Ovary (tissue), 7 donors: ENCODE measurements at regions not wholly inside any gene's neighbourhood (a gene's known extent, or its start where the extent isn't known, plus 50 kb on each side); places are given as distances from the start of the nearest gene placed in this dataset.

ENCODE experiments used
- DNase-seq, 5 donors: peaks; one replicate each; pipeline ENCODE4 v3.0.0-alpha.2; 2019 to 2020
- H3K27ac ChIP-seq, 2 donors: fragments of 200-600 bp; one replicate each; pipeline versions ENCODE4 v1.5.1 to v1.8.0; 2019 to 2022
- H3K27me3 ChIP-seq: fragments of 200-600 bp; one replicate; pipeline ENCODE4 v1.8.0; 2022
- H3K36me3 ChIP-seq: fragments of 200-600 bp; sonication (generic); one replicate; pipeline ENCODE4 v1.5.1; 2019
- H3K4me1 ChIP-seq: one replicate; pipeline ENCODE4 v1.8.1; 2013; ENCODE audit warnings: mild to moderate bottlenecking, moderate library complexity; ENCODE audit not compliant: insufficient read depth
- H3K4me3 ChIP-seq: fragments of 200-600 bp; sonication (generic); one replicate; pipeline ENCODE4 v1.5.1; 2017
- H3K9me3 ChIP-seq, 2 donors: fragments of 200-600 bp in 1 of 2; sonication (generic) in 1 of 2; one replicate each; pipeline versions ENCODE4 v1.5.1 to v1.8.1; 2013 to 2019; ENCODE audit warnings: mild to moderate bottlenecking in 1 of 2, moderate library complexity in 1 of 2
- EP300 ChIP-seq: sonication (generic); formaldehyde crosslinking; IDR thresholded peaks from one replicate; pipeline ENCODE4 v1.6.1; 2017; ENCODE audit warnings: antibody characterized with exemption
- POLR2A ChIP-seq: fragments of 450-650 bp; IDR thresholded peaks from one replicate; pipeline ENCODE4 v1.6.1; 2017; ENCODE audit warnings: antibody characterized with exemption, mild to moderate bottlenecking, moderate library complexity
- WGBS, 3 donors: extraction: QIAGEN DNeasy Blood & Tissue Kit in 1 of 3; methylation state at CpG; one replicate each; pipeline versions ENCODE4 v1.1.5 to v1.1.7; 2013 to 2017; 5-methylcytosine and 5-hydroxymethylcytosine counted together
- intact Hi-C, 4 donors: fragments of 100-400 bp; cut with DNase I; formaldehyde crosslinking; loops; one replicate each; pipeline versions ENCODE4 v1.11.0 to v1.15.1; 2022 to 2023
- TF ChIP-seq, protein P1 (sequence below), 3 donors: fragments of 450-650 bp in 2 of 3; fragments of 200-600 bp in 1 of 3; IDR thresholded peaks; one replicate each; pipeline versions ENCODE4 v1.5.1 to v1.8.0; 2016 to 2022; ENCODE audit warnings: antibody characterized with exemption in 3 of 3, mild to moderate bottlenecking in 1 of 3
- donor health status: DM: no; HTN: no; CAD: no; lungs with moderate emphysema.
- donor health status: DM: no; HTN: no; CAD: no.
- donor health status: Bipolar disorder and iron deficiency.
- donor health status: DM: no; HTN: no; CAD: no.
- donor health status: DM: yes; HTN: yes; CAD: no.

DNA sequence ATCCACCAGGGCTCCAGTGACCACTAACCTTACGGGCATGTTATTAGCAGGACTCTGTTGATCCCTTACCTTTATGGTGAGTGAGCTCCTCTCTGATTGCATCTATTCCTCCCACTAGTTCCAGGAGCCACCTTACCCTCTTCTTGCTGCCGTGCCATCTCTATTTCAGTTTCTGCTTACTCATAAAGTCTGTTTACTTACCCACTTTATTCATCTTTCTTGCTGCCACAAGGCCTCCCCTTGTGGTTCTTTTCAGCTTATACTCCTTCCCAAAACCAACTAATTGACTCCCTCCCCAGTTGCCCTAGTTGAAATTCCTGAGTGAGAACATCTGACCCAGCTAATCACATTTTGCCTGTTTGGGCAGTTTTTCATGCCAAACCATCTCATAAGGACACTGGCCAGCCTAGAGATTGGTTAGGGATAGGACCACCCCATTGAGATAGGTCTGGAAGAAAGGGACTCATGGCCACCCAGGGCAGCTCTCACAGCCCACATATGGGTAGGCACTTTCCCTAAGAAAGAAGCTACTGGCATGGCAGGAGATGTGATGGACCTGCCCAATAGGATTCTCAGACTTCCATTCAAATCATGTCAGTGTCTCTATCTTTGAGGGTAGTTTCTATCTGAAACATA is 412.7 kb downstream of the EFNA5 start:
- DNase-seq, result no peak
- no peaks in the 10 kb centered on the region for H3K4me1 ChIP-seq
- intact Hi-C loops, result no loop called here
- 92 to 96% (median 93%) methylated on average over 2 of the region's 2 CpGs for WGBS, 3 donors
- TF ChIP-seq EP300, result no peak
- TF ChIP-seq, protein P1, sequence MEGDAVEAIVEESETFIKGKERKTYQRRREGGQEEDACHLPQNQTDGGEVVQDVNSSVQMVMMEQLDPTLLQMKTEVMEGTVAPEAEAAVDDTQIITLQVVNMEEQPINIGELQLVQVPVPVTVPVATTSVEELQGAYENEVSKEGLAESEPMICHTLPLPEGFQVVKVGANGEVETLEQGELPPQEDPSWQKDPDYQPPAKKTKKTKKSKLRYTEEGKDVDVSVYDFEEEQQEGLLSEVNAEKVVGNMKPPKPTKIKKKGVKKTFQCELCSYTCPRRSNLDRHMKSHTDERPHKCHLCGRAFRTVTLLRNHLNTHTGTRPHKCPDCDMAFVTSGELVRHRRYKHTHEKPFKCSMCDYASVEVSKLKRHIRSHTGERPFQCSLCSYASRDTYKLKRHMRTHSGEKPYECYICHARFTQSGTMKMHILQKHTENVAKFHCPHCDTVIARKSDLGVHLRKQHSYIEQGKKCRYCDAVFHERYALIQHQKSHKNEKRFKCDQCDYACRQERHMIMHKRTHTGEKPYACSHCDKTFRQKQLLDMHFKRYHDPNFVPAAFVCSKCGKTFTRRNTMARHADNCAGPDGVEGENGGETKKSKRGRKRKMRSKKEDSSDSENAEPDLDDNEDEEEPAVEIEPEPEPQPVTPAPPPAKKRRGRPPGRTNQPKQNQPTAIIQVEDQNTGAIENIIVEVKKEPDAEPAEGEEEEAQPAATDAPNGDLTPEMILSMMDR (IDR thresholded peaks at IDR 0.05), result no peak
- no peak for TF ChIP-seq POLR2A
- H3K4me3 ChIP-seq, result no peak overlapping the region
- no peaks in the 10 kb centered on the region for H3K9me3 ChIP-seq
- H3K27me3 ChIP-seq, result no peaks in the 10 kb centered on the region
- H3K36me3 ChIP-seq, result no peaks in the 10 kb centered on the region
- H3K27ac ChIP-seq, result no peak overlapping the region

DNA sequence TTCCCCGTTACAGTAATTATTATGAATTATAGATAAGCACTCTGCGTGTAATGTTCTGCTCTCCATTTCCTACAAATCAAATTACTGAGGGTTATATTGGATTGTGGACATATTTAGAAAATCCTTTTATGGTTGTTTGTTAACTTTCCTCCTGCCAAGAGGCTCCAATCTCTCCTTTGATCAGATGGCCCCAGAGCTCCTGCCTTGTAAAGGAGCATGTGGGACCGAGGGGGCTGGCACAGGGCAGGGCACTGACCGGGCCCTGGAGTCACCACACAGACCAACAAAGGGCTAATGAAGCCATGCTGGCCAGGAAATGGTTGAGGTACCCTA is 415.9 kb downstream of the EFNA5 start:
- Histone ChIP-seq H3K4me1 (no peaks in the 10 kb centered on the region), H3K27me3 (no peaks in the 10 kb centered on the region), H3K9me3 (no peaks in the 10 kb centered on the region), H3K36me3 (no peaks in the 10 kb centered on the region), H3K4me3 (no peak overlapping the region), H3K27ac (no peak overlapping the region)
- DNase-seq, result no peak
- WGBS, 3 donors, result 93 to 94% (median 93%) methylated on average over 4 of the region's 4 CpGs
- intact Hi-C loops, result no loop called here
- no peak for TF ChIP-seq POLR2A
- TF ChIP-seq, protein P1 (IDR thresholded peaks at IDR 0.05), result no peak
- no peak for TF ChIP-seq EP300

DNA sequence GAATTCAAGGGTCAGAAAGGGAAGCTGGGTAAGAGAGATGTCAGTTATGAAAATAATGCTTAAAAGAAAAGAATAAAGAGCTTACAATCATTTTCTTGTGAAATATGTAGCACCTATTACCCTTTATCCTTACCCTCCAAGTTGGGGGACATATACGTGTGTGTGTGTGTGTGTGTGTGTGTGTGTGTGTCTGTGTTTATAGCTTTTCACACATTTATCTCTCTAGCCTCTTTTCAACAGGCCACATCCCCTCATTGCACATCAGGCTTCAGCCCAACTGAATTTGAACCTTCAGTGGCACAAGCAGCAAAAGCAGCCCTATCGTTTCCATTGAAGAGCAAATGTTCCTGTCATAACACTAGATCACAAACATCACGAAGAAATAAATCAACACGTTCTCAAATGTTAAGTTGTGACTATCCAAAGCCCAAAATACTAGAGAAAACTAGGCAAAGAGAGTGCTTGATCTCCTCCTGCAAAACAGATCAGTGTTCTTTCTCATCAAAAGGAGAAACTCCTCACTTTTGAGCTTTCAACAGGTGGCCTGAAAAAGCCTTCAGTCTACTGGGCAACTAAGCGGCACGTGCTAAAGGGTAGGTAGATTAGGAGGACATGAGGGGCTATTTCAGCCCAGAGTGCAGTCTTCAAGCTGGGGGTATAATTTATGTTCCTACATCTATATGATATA is 416.4 kb downstream of the EFNA5 start:
- Histone ChIP-seq H3K4me1 (no peaks in the 10 kb centered on the region), H3K27ac (no peak overlapping the region), H3K9me3 (no peaks in the 10 kb centered on the region), H3K4me3 (no peak overlapping the region), H3K27me3 (no peaks in the 10 kb centered on the region), H3K36me3 (no peaks in the 10 kb centered on the region)
- DNase-seq, result no peak
- intact Hi-C loops, result no loop called here
- 50 to 63% (median 52%) methylated on average over 6 of the region's 6 CpGs for WGBS, 3 donors
- TF ChIP-seq EP300 (no peak), POLR2A (no peak)
- TF ChIP-seq, protein P1 (IDR thresholded peaks at IDR 0.05), result no peak

DNA sequence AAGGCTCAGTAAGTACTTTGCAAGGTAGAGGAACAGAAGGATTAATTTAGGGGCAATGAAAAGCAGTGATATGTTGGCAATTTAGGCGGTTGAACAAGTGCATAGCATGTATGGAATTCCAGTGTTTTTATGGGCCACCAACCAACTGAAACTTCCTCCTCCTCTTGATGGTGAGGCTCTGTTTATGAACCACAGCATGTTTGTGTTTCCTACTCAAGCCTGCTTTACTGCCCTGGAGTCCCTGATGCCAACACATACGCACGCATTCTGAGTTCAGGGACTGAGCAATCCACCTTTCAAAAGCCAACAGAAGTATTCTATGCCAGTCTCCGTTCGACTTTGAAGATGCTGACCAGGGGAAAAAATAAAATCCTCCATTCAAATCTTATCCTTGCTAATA is 417.5 kb downstream of the EFNA5 start:
- Histone ChIP-seq H3K4me1 (no peaks in the 10 kb centered on the region), H3K9me3 (no peaks in the 10 kb centered on the region), H3K27ac (no peak overlapping the region), H3K27me3 (no peaks in the 10 kb centered on the region), H3K4me3 (no peak overlapping the region), H3K36me3 (no peaks in the 10 kb centered on the region)
- no peak for TF ChIP-seq POLR2A
- TF ChIP-seq EP300, result no peak
- TF ChIP-seq, protein P1 (IDR thresholded peaks at IDR 0.05), result no peak
- DNase-seq, result no peak
- WGBS, 3 donors, result 72 to 88% (median 83%) methylated on average over 5 of the region's 5 CpGs
- intact Hi-C loops, result no loop called here
